Ishikawa (cell line): ENCODE measurements at regions not wholly inside any gene's neighbourhood (a gene's known extent, or its start where the extent isn't known, plus 50 kb on each side); places are given as distances from the start of the nearest gene placed in this dataset.

ENCODE experiments used
- CEBPB ChIP-seq: IDR thresholded peaks from 2 replicates; pipeline ENCODE4 v1.6.1; 2012
- CREB1 ChIP-seq: IDR thresholded peaks from 2 replicates; pipeline ENCODE4 v1.6.1; 2012; ENCODE audit warnings: low read depth
- EGR1 ChIP-seq: IDR thresholded peaks from 2 replicates; pipeline ENCODE4 v1.6.1; 2012
- NFIC ChIP-seq: IDR thresholded peaks from 2 replicates; pipeline ENCODE4 v1.6.1; 2012
- TF ChIP-seq, protein P1 (sequence below): IDR thresholded peaks from 2 replicates; pipeline ENCODE4 v1.6.1; 2012

- TF ChIP-seq, protein P1, sequence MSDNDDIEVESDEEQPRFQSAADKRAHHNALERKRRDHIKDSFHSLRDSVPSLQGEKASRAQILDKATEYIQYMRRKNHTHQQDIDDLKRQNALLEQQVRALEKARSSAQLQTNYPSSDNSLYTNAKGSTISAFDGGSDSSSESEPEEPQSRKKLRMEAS, result no peak
- TF ChIP-seq EGR1, result no peak
- no peak for TF ChIP-seq CREB1
- TF ChIP-seq CEBPB, result no peak
- TF ChIP-seq NFIC, result no peak
Measured at GRCh38 chr11:123362941-123363340, 67.1 kb upstream of the GRAMD1B start.
